H9 (cell line): ENCODE measurements at regions not wholly inside any gene's neighbourhood (a gene's known extent, or its start where the extent isn't known, plus 50 kb on each side); places are given as distances from the start of the nearest gene placed in this dataset.

Experiments used
- DNase-seq: peaks from one replicate; pipeline ENCODE4 v3.0.0-alpha.2; 2017
- H2AFZ ChIP-seq: one replicate; pipeline ENCODE4 v1.6.1; 2013; ENCODE audit warnings: mild to moderate bottlenecking, low read length, control low read depth, moderate library complexity
- H2AK5ac ChIP-seq: 2 replicates; pipeline ENCODE4 v1.6.1; 2013; ENCODE audit warnings: low read length, control low read depth, mixed read lengths; ENCODE audit not compliant: insufficient read length
- H2BK120ac ChIP-seq: one replicate; pipeline ENCODE4 v1.6.1; 2013; ENCODE audit warnings: low read depth, mild to moderate bottlenecking, low read length, control low read depth, inconsistent platforms; ENCODE audit not compliant: poor library complexity, severe bottlenecking
- H2BK12ac ChIP-seq: 2 replicates; pipeline ENCODE4 v1.6.1; 2013; ENCODE audit warnings: low read length, control low read depth, mixed read lengths, low read depth; ENCODE audit not compliant: insufficient read length
- H2BK15ac ChIP-seq: 2 replicates; pipeline ENCODE4 v1.6.1; 2013; ENCODE audit warnings: low read depth, low read length, control low read depth
- H2BK20ac ChIP-seq: one replicate; pipeline ENCODE4 v1.6.1; 2013; ENCODE audit warnings: low read depth, mild to moderate bottlenecking, low read length, control low read depth, inconsistent platforms; ENCODE audit not compliant: poor library complexity, severe bottlenecking
- H2BK5ac ChIP-seq: 2 replicates; pipeline ENCODE4 v1.6.1; 2013; ENCODE audit warnings: low read length, control low read depth, mixed read lengths; ENCODE audit not compliant: insufficient read length
- H3K14ac ChIP-seq: 2 replicates; pipeline ENCODE4 v1.6.1; 2013; ENCODE audit warnings: low read length, control low read depth; ENCODE audit not compliant: insufficient read depth
- H3K18ac ChIP-seq: 2 replicates; pipeline ENCODE4 v1.6.1; 2013; ENCODE audit warnings: low read depth, mild to moderate bottlenecking, mixed read lengths, low read length, control low read depth; ENCODE audit not compliant: insufficient read length
- H3K23ac ChIP-seq: 2 replicates; pipeline ENCODE4 v1.6.1; 2013; ENCODE audit warnings: low read length, control low read depth, mixed read lengths, low read depth; ENCODE audit not compliant: insufficient read length
- H3K23me2 ChIP-seq: 2 replicates; pipeline ENCODE4 v1.6.1; 2013; ENCODE audit warnings: low read depth, mild to moderate bottlenecking, mixed read lengths, low read length, control low read depth; ENCODE audit not compliant: insufficient read length, poor library complexity, severe bottlenecking
- H3K27ac ChIP-seq: 2 replicates; pipeline ENCODE4 v1.5.1; 2013; ENCODE audit warnings: low read length, control low read depth, mixed read lengths, low read depth; ENCODE audit not compliant: insufficient read length
- H3K27me3 ChIP-seq: 2 replicates; pipeline ENCODE4 v1.6.1; 2013; ENCODE audit warnings: low read length, control low read depth, inconsistent platforms; ENCODE audit not compliant: insufficient read depth
- H3K4ac ChIP-seq: 2 replicates; pipeline ENCODE4 v1.6.1; 2013; ENCODE audit warnings: low read depth, mild to moderate bottlenecking, control low read depth, inconsistent platforms, low read length, moderate library complexity
- H3K4me1 ChIP-seq: 2 replicates; pipeline ENCODE4 v1.6.1; 2013; ENCODE audit warnings: low read length, control low read depth, inconsistent platforms; ENCODE audit not compliant: insufficient read depth
- H3K4me2 ChIP-seq: 2 replicates; pipeline ENCODE4 v1.6.1; 2013; ENCODE audit warnings: low read length, control low read depth, mixed read lengths; ENCODE audit not compliant: insufficient read length, insufficient read depth
- H3K56ac ChIP-seq: 2 replicates; pipeline ENCODE4 v1.6.1; 2013; ENCODE audit warnings: low read depth, mild to moderate bottlenecking, mixed read lengths, low read length, control low read depth; ENCODE audit not compliant: insufficient read length
- H3K79me1 ChIP-seq: 2 replicates; pipeline ENCODE4 v1.6.1; 2013; ENCODE audit warnings: low read depth, mild to moderate bottlenecking, moderate library complexity, low read length, control low read depth, inconsistent platforms; ENCODE audit not compliant: insufficient read depth, poor library complexity, severe bottlenecking
- H3K79me2 ChIP-seq: 2 replicates; pipeline ENCODE4 v1.6.1; 2013; ENCODE audit warnings: low read length, control low read depth, inconsistent platforms; ENCODE audit not compliant: insufficient read depth
- H3K9ac ChIP-seq: 2 replicates; pipeline ENCODE4 v1.6.1; 2013; ENCODE audit warnings: low read length, control low read depth, mixed read lengths; ENCODE audit not compliant: insufficient read length; ENCODE audit errors: extremely low read depth
- H3K9me3 ChIP-seq: one replicate; pipeline ENCODE4 v1.6.1; 2013; ENCODE audit warnings: low read depth, low read length, inconsistent platforms; ENCODE audit not compliant: control insufficient read depth
- H3T11ph ChIP-seq: one replicate; pipeline ENCODE4 v1.6.1; 2013; ENCODE audit warnings: mild to moderate bottlenecking, low read length, control low read depth, inconsistent platforms
- H4K20me1 ChIP-seq: one replicate; pipeline ENCODE4 v1.6.1; 2013; ENCODE audit not compliant: control insufficient read depth, insufficient read length, insufficient read depth
- H4K5ac ChIP-seq: 2 replicates; pipeline ENCODE4 v1.6.1; 2013; ENCODE audit warnings: low read depth, mild to moderate bottlenecking, mixed read lengths, low read length, control low read depth; ENCODE audit not compliant: insufficient read length
- H4K8ac ChIP-seq: replicated peaks from 2 replicates; pipeline ENCODE4 v1.6.1; 2013; ENCODE audit warnings: low read length, control low read depth, mixed read lengths, low read depth; ENCODE audit not compliant: insufficient read length
- H4K91ac ChIP-seq: 2 replicates; pipeline ENCODE4 v1.6.1; 2013; ENCODE audit warnings: low read depth, mild to moderate bottlenecking, moderate library complexity, mixed read lengths, low read length, control low read depth; ENCODE audit not compliant: insufficient read length
- H3K27ac Mint-ChIP-seq, 3 experiments: 2 replicates in 2 of 3; 3 replicates in 1 of 3; pipeline ENCODE4 v1.8.0; 2020 to 2021; ENCODE audit warnings: mixed read lengths in 3 of 3, mild to moderate bottlenecking in 1 of 3, moderate library complexity in 1 of 3
- H3K27me3 Mint-ChIP-seq: 2 replicates; pipeline ENCODE4 v1.8.0; 2021; ENCODE audit warnings: low read depth, mild to moderate bottlenecking, moderate library complexity, mixed read lengths
- H3K36me3 Mint-ChIP-seq, 3 experiments: 2 replicates in 2 of 3; 3 replicates in 1 of 3; pipeline ENCODE4 v1.8.0; 2020 to 2021; ENCODE audit warnings: low read depth in 3 of 3, mixed read lengths in 3 of 3; ENCODE audit not compliant: insufficient read depth in 1 of 3
- H3K4me1 Mint-ChIP-seq, 2 experiments: 2 replicates each; pipeline ENCODE4 v1.8.0; 2020; ENCODE audit warnings: mixed read lengths in 2 of 2
- H3K4me3 Mint-ChIP-seq, 2 experiments: 2 replicates in 1 of 2; 3 replicates in 1 of 2; pipeline ENCODE4 v1.8.0; 2020 to 2021; ENCODE audit warnings: mild to moderate bottlenecking in 2 of 2, mixed read lengths in 2 of 2, moderate library complexity in 1 of 2
- H3K9me3 Mint-ChIP-seq, 2 experiments: 2 replicates in 1 of 2; 3 replicates in 1 of 2; pipeline ENCODE4 v1.8.0; 2020; ENCODE audit warnings: mild to moderate bottlenecking in 2 of 2, mixed read lengths in 2 of 2, moderate library complexity in 1 of 2
- CTCF ChIP-seq: fragments of 200-600 bp; sonication (generic); conservative IDR thresholded peaks from 3 replicates; pipeline ENCODE4 v1.8.0; 2021; ENCODE audit warnings: antibody characterized with exemption, mild to moderate bottlenecking
- WGBS: extraction: QIAGEN DNeasy Blood & Tissue Kit; methylation state at CpG from one replicate; pipeline ENCODE4 v1.1.7; 2013; ENCODE audit warnings: missing lambda C conversion rate, low lambda C conversion rate, mixed read lengths; ENCODE audit not compliant: insufficient read length; ENCODE audit errors: extremely low coverage; 5-methylcytosine and 5-hydroxymethylcytosine counted together

- Histone ChIP-seq H2BK12ac (no peak overlapping the region), H2BK15ac (no peak overlapping the region), H3K18ac (no peak overlapping the region), H2AK5ac (no peak overlapping the region), H3K56ac (no peak overlapping the region), H3T11ph (no peak overlapping the region), H3K4me2 (no peak overlapping the region), H4K91ac (no peak overlapping the region), H2BK5ac (no peak overlapping the region), H3K79me1 (no peaks in the 10 kb centered on the region), H3K27ac (no peak overlapping the region), H2AFZ (no peak overlapping the region), H2BK120ac (no peak overlapping the region), H4K5ac (no peak overlapping the region), H4K20me1 (no peaks in the 10 kb centered on the region), H3K4me1 (no peaks in the 10 kb centered on the region), H3K9me3 (no peaks in the 10 kb centered on the region), H4K8ac (no peak overlapping the region), H3K14ac (no peak overlapping the region), H3K79me2 (no peaks in the 10 kb centered on the region), H3K23me2 (no peaks in the 10 kb centered on the region), H2BK20ac (no peak overlapping the region), H3K4ac (no peak overlapping the region), H3K23ac (no peak overlapping the region), H3K9ac (no peak overlapping the region), H3K27me3 (no peaks in the 10 kb centered on the region)
- whole genome bisulfite sequencing, result no CpG with 5 or more reads among the region's 3 CpGs
- no peaks in the 10 kb centered on the region for H3K27me3 Mint-ChIP-seq
- H3K4me1 Mint-ChIP-seq, result no peaks in the 10 kb centered on the region
- TF ChIP-seq CTCF, result no peak
- H3K9me3 Mint-ChIP-seq, result no peaks in the 10 kb centered on the region
- no peak overlapping the region for H3K27ac Mint-ChIP-seq
- no peak for DNase-seq
- no peaks in the 10 kb centered on the region for H3K36me3 Mint-ChIP-seq
- no peak overlapping the region for H3K4me3 Mint-ChIP-seq
Observed at GRCh38 chr14:44404599-44404998, 102.5 kb downstream of the FSCB start.
